Lung (tissue), 11 donors: ENCODE measurements at regions not wholly inside any gene's neighbourhood (a gene's known extent, or its start where the extent isn't known, plus 50 kb on each side); places are given as distances from the start of the nearest gene placed in this dataset.

Source experiments
- ATAC-seq: fragments of 200-7000 bp; cut with Tn5 transposase; one replicate; pipeline ENCODE4 v1.9.1; 2020; ENCODE audit warnings: moderate number of reproducible peaks; ENCODE audit not compliant: insufficient read depth, low FRiP score
- DNase-seq, 3 donors: peaks; one replicate each; pipeline ENCODE4 v3.0.0-alpha.2; 2013 to 2017
- H3K27ac ChIP-seq, 2 donors: one replicate each; pipeline ENCODE4 v1.5.1; 2013; ENCODE audit warnings: mild to moderate bottlenecking in 2 of 2, moderate library complexity in 2 of 2, control low read depth in 1 of 2, inconsistent platforms in 1 of 2, low read depth in 1 of 2, low read length in 1 of 2
- H3K27me3 ChIP-seq, 3 donors: one replicate each; pipeline ENCODE4 v1.5.1; 2013; ENCODE audit warnings: low read length in 2 of 3; ENCODE audit not compliant: control insufficient read depth in 3 of 3, insufficient read depth in 3 of 3
- H3K36me3 ChIP-seq, 4 donors: one replicate each; pipeline ENCODE4 v1.5.1; 2013; ENCODE audit warnings: low read length in 4 of 4, mild to moderate bottlenecking in 1 of 4, moderate library complexity in 1 of 4; ENCODE audit not compliant: control insufficient read depth in 4 of 4, insufficient read depth in 4 of 4
- H3K4me1 ChIP-seq, 5 donors: one replicate each; pipeline ENCODE4 v1.5.1; 2013; ENCODE audit warnings: low read length in 5 of 5, mild to moderate bottlenecking in 2 of 5, moderate library complexity in 1 of 5; ENCODE audit not compliant: control insufficient read depth in 5 of 5, insufficient read depth in 5 of 5
- H3K4me3 ChIP-seq: one replicate; pipeline ENCODE4 v1.5.1; 2013; ENCODE audit warnings: mild to moderate bottlenecking, control low read depth, moderate library complexity
- H3K9ac ChIP-seq, 2 donors: one replicate each; pipeline ENCODE4 v1.5.1; 2013; ENCODE audit warnings: low read length in 2 of 2, control low read depth in 1 of 2; ENCODE audit not compliant: insufficient read depth in 1 of 2
- H3K9me3 ChIP-seq, 4 donors: one replicate each; pipeline ENCODE4 v1.5.1; 2013; ENCODE audit warnings: low read length in 3 of 4, mild to moderate bottlenecking in 1 of 4, moderate library complexity in 1 of 4; ENCODE audit not compliant: control insufficient read depth in 4 of 4, insufficient read depth in 3 of 4
- CTCF ChIP-seq: IDR thresholded peaks from 2 replicates; pipeline ENCODE4 v1.5.1; 2012; ENCODE audit warnings: mild to moderate bottlenecking; ENCODE audit errors: control extremely low read depth, extremely low read depth
- WGBS, 2 donors: extraction: QIAGEN DNeasy Blood & Tissue Kit; methylation state at CpG; one replicate each; pipeline ENCODE4 v1.1.7; 2013; 5-methylcytosine and 5-hydroxymethylcytosine counted together
- donor health status: control.
- donor health status: control.
- donor health status: Bipolar disorder and iron deficiency.
- donor health status: healthy.
- donor health status: DM: yes; HTN: yes; CAD: no.

GRCh38 chr11:97225794-97226193 is 836.0 kb downstream of the JRKL start:
- no peak for TF ChIP-seq CTCF
- ATAC-seq (no peak), DNase-seq (peak in 1 of 3 donors; percentile 11)
- H3K9me3 ChIP-seq: no peaks in the 10 kb centered on the region
- H3K27me3 ChIP-seq: no peaks in the 10 kb centered on the region
- no peaks in the 10 kb centered on the region for H3K36me3 ChIP-seq
- no peak overlapping the region for H3K27ac ChIP-seq
- 86 to 88% methylated on average over 5 of the region's 5 CpGs for WGBS, 2 donors
- H3K4me1 ChIP-seq: peaks cover 0 to 5% (median 0%) of the 10 kb centered on the region in 5 donors
- H3K9ac ChIP-seq: peak overlapping the region in 1 of 2 donors; percentile 58
- no peak overlapping the region for H3K4me3 ChIP-seq

- Histone ChIP-seq H3K27ac (no peak overlapping the region), H3K4me1 (peaks cover 0 to 4% (median 0%) of the 10 kb centered on the region in 5 donors), H3K9me3 (no peaks in the 10 kb centered on the region), H3K4me3 (no peak overlapping the region), H3K36me3 (no peaks in the 10 kb centered on the region), H3K27me3 (no peaks in the 10 kb centered on the region), H3K9ac (no peak overlapping the region)
- no peak for TF ChIP-seq CTCF
- DNase-seq: peak; percentile 15 to 77 (median 59)
- 67 to 74% methylated on average over 3 of the region's 3 CpGs for WGBS, 2 donors
- no peak for ATAC-seq
Measured at GRCh38 chr11:97229936-97230335, 840.1 kb downstream of the JRKL start.

- H3K4me1 ChIP-seq: no peaks in the 10 kb centered on the region
- no peaks in the 10 kb centered on the region for H3K27me3 ChIP-seq
- DNase-seq (peak in 1 of 3 donors; percentile 14), ATAC-seq (no peak)
- no peaks in the 10 kb centered on the region for H3K9me3 ChIP-seq
- no peak for TF ChIP-seq CTCF
- no peak overlapping the region for H3K4me3 ChIP-seq
- H3K27ac ChIP-seq: no peak overlapping the region
- H3K9ac ChIP-seq: no peak overlapping the region
- H3K36me3 ChIP-seq: no peaks in the 10 kb centered on the region
Measured at GRCh38 chr11:97231231-97231630, 841.4 kb downstream of the JRKL start.

- H3K4me3 ChIP-seq: no peak overlapping the region
- H3K9ac ChIP-seq: no peak overlapping the region
- no peak overlapping the region for H3K27ac ChIP-seq
- no peaks in the 10 kb centered on the region for H3K9me3 ChIP-seq
- no peaks in the 10 kb centered on the region for H3K4me1 ChIP-seq
- WGBS, 2 donors: 58 to 59% methylated on average over 3 of the region's 3 CpGs
- DNase-seq: peak in 1 of 3 donors; percentile 25
- no peak for TF ChIP-seq CTCF
- no peaks in the 10 kb centered on the region for H3K36me3 ChIP-seq
- H3K27me3 ChIP-seq: no peaks in the 10 kb centered on the region
- no peak for ATAC-seq
Measured at GRCh38 chr11:97234016-97234415, 844.2 kb downstream of the JRKL start.
